Cardiac muscle cell (in vitro differentiated cells and primary cell): ENCODE measurements at regions not wholly inside any gene's neighbourhood (a gene's known extent, or its start where the extent isn't known, plus 50 kb on each side); places are given as distances from the start of the nearest gene placed in this dataset.

Experiments
- DNase-seq, 2 donors: peaks; one replicate each; pipeline versions ENCODE4 v3.0.0 to v3.0.0-alpha.2; 2010 to 2017; ENCODE audit warnings: low read depth in 1 of 2, low spot score in 1 of 2
- H3K27ac ChIP-seq: fragments of 200-600 bp; sonication (generic); 2 replicates; pipeline ENCODE4 v1.5.1; 2016
- H3K27me3 ChIP-seq: fragments of 200-600 bp; sonication (generic); 2 replicates; pipeline ENCODE4 v1.6.0; 2016; ENCODE audit warnings: control low read depth
- H3K36me3 ChIP-seq: fragments of 200-600 bp; sonication (generic); 2 replicates; pipeline ENCODE4 v1.5.1; 2016; ENCODE audit warnings: control low read depth
- H3K4me1 ChIP-seq: fragments of 200-600 bp; sonication (generic); 2 replicates; pipeline ENCODE4 v1.8.1; 2017; ENCODE audit warnings: low read depth, mild to moderate bottlenecking, mixed run types
- H3K4me3 ChIP-seq: fragments of 200-600 bp; sonication (generic); 2 replicates; pipeline ENCODE4 v1.5.1; 2016; ENCODE audit warnings: mild to moderate bottlenecking
- H3K9me3 ChIP-seq: fragments of 200-600 bp; sonication (generic); 2 replicates; pipeline ENCODE4 v1.5.1; 2017; ENCODE audit warnings: low read depth, mild to moderate bottlenecking, control low read depth
- TF ChIP-seq, protein P1 (sequence below): IDR thresholded peaks from 2 replicates; pipeline ENCODE4 v1.5.1; 2012; ENCODE audit warnings: low read depth, mild to moderate bottlenecking, low read length

DNA sequence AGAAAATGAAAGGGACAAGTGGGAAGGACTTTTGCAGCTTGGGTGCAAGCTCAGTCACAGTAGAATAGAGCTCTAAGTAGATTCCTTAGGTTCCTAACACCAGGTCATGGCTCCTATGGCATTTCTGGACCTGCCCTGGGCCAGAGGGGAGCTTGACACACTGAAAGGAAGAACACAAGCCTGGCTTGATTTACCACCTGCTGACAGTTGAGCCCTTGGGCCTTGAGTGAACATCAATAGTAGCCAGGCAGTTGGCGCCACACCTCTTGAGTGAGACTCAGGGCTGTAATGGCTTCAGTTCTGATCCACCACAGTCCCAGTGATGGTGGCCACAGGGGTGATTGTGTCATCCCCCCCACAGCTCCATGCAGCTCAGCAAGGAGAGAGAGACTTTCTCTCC is 221.9 kb upstream of the PCDH17 start:
- TF ChIP-seq, protein P1, sequence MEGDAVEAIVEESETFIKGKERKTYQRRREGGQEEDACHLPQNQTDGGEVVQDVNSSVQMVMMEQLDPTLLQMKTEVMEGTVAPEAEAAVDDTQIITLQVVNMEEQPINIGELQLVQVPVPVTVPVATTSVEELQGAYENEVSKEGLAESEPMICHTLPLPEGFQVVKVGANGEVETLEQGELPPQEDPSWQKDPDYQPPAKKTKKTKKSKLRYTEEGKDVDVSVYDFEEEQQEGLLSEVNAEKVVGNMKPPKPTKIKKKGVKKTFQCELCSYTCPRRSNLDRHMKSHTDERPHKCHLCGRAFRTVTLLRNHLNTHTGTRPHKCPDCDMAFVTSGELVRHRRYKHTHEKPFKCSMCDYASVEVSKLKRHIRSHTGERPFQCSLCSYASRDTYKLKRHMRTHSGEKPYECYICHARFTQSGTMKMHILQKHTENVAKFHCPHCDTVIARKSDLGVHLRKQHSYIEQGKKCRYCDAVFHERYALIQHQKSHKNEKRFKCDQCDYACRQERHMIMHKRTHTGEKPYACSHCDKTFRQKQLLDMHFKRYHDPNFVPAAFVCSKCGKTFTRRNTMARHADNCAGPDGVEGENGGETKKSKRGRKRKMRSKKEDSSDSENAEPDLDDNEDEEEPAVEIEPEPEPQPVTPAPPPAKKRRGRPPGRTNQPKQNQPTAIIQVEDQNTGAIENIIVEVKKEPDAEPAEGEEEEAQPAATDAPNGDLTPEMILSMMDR: no peak

DNA sequence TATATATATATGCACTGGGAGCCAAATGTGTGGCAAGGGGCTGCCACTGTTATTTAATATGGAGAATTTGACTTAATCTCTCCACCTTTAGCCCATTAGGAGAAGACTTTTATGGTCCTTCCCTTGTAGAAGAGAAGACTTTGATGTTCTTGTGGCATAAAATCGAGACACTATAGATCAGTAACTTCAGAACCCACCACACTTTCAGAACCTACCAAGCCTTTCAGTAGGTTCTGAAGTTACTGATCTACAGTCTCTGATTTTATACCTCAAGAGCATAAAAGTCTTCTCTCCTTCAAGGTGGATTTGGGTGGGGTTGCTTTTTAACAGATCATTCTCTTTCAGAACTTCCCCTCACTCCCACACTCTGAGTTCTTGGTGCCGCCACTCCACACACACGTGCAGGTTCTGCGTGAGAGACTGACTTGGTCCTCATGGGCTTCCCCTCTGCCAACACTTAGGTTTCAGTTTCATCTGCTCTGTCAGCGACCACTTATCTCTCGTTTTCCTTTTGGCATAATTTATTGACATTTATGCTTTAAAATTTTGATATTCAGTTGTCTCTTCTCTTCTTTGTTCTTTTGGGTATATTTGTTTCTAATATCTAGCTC is 213.4 kb upstream of the PCDH17 start:
- Histone ChIP-seq H3K9me3 (no peaks in the 10 kb centered on the region), H3K36me3 (no peaks in the 10 kb centered on the region), H3K4me3 (no peak overlapping the region), H3K4me1 (no peaks in the 10 kb centered on the region), H3K27me3 (no peaks in the 10 kb centered on the region), H3K27ac (no peak overlapping the region)
- TF ChIP-seq, protein P1: no peak
- DNase-seq: no peak

More for the DNA sequence above, 221.9 kb upstream of the PCDH17 start:
- DNase-seq: no peak
- Histone ChIP-seq H3K4me3 (no peak overlapping the region), H3K27me3 (no peaks in the 10 kb centered on the region), H3K9me3 (no peaks in the 10 kb centered on the region), H3K27ac (no peak overlapping the region), H3K4me1 (no peaks in the 10 kb centered on the region), H3K36me3 (no peaks in the 10 kb centered on the region)

DNA sequence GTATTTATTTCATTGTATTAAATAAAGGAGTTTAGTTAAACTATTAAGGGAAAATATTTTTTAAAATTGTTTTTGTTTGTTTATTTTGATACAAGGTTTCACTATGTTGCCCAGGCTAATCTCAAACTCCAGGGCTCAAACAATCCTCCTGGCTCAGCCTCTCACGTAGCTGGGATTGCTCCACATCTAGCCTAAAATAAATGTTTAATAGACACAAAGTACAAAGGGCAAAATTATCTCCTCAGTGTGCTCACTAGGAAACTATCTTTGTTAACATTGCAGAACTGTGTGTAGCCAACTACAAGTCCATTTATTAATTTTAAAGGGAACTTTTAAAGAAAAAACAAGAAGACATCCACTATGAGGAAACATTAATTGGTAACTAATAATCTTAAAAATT is 207.2 kb upstream of the PCDH17 start:
- H3K27ac ChIP-seq: no peak overlapping the region
- no peaks in the 10 kb centered on the region for H3K4me1 ChIP-seq
- H3K4me3 ChIP-seq: no peak overlapping the region
- TF ChIP-seq, protein P1: no peak
- H3K27me3 ChIP-seq: no peaks in the 10 kb centered on the region
- no peaks in the 10 kb centered on the region for H3K9me3 ChIP-seq
- H3K36me3 ChIP-seq: no peaks in the 10 kb centered on the region
- no peak for DNase-seq

DNA sequence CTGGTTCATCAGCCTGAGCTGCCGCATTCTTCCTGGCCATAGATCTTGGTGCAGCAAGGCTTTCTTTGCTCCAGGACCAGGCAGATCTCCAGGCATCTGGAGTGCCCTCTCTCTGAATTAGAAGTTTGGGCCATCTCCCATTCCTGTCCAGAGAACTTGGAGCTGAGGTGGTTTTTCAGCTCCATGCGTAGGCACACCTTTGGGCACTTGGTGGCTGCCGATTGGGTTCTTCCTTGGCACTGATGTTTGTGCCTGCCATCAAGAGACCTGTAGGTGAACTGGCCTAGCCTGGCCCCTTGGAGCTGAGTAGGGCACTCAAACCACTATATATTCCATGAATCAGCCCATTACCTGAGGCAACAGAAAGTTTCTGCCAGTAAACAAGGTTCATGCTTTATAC is 206.0 kb upstream of the PCDH17 start:
- no peak for DNase-seq
- Histone ChIP-seq H3K4me1 (no peaks in the 10 kb centered on the region), H3K9me3 (no peaks in the 10 kb centered on the region), H3K27ac (no peak overlapping the region), H3K27me3 (no peaks in the 10 kb centered on the region), H3K36me3 (no peaks in the 10 kb centered on the region), H3K4me3 (no peak overlapping the region)
- TF ChIP-seq, protein P1: no peak

DNA sequence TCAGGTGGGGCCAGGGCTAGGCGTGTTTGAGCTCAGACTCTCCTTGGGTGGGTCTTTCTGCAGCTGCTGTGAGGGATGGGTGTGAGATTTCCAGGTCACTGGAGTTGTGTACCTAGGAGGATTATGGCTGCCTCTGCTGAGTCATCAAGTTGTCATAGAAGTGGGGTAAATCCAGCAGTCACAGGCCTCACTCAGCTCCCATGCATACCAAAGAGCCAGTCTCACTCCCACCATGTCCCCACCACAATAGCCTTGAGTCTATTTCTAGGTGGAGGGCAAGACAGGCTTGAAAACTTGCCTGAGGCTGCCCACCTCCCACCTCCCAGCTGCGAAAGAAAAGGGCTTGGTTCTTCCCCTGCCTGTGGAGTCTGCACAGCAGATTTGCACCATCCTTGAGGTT is 194.0 kb upstream of the PCDH17 start:
- TF ChIP-seq, protein P1: no peak
- no peak for DNase-seq

More for the DNA sequence above, 194.0 kb upstream of the PCDH17 start:
- no peaks in the 10 kb centered on the region for H3K9me3 ChIP-seq
- H3K4me3 ChIP-seq: no peak overlapping the region
- H3K4me1 ChIP-seq: no peaks in the 10 kb centered on the region
- H3K27ac ChIP-seq: no peak overlapping the region
- no peaks in the 10 kb centered on the region for H3K36me3 ChIP-seq
- no peaks in the 10 kb centered on the region for H3K27me3 ChIP-seq
